HEK293 (cell line): ENCODE measurements at regions not wholly inside any gene's neighbourhood (a gene's known extent, or its start where the extent isn't known, plus 50 kb on each side); places are given as distances from the start of the nearest gene placed in this dataset.

Experiments used
- SP2 ChIP-seq: fragments of 450-650 bp; formaldehyde crosslinking; IDR thresholded peaks from 2 replicates; pipeline ENCODE4 v1.5.1; 2016; ENCODE audit warnings: missing biosample characterization, missing genetic modification characterization
- ZFP41 ChIP-seq: fragments of 450-650 bp; formaldehyde crosslinking; IDR thresholded peaks from 2 replicates; pipeline ENCODE4 v1.5.1; 2016; ENCODE audit warnings: missing biosample characterization, missing genetic modification characterization, borderline replicate concordance
- ZNF16 ChIP-seq: fragments of 450-650 bp; formaldehyde crosslinking; IDR thresholded peaks from 2 replicates; pipeline ENCODE4 v1.5.1; 2016; ENCODE audit warnings: low read depth, missing biosample characterization, missing genetic modification characterization
- ZNF292 ChIP-seq: fragments of 450-650 bp; formaldehyde crosslinking; IDR thresholded peaks from 2 replicates; pipeline ENCODE4 v1.5.1; 2016; ENCODE audit warnings: low read depth, missing biosample characterization, missing genetic modification characterization, borderline replicate concordance
- ZNF521 ChIP-seq: fragments of 450-650 bp; formaldehyde crosslinking; IDR thresholded peaks from 2 replicates; pipeline ENCODE4 v1.5.1; 2017; ENCODE audit warnings: missing biosample characterization, mild to moderate bottlenecking, missing genetic modification characterization
- ZNF677 ChIP-seq: fragments of 450-650 bp; IDR thresholded peaks from 2 replicates; pipeline ENCODE4 v1.5.0; 2018; ENCODE audit warnings: missing biosample characterization, mild to moderate bottlenecking, missing genetic modification characterization, moderate library complexity
- TF ChIP-seq, protein P1 (sequence below): fragments of 450-650 bp; formaldehyde crosslinking; IDR thresholded peaks from 2 replicates; pipeline ENCODE4 v1.5.1; 2016; ENCODE audit warnings: missing biosample characterization, missing genetic modification characterization
- TF ChIP-seq, protein P2 (sequence below): fragments of 450-650 bp; formaldehyde crosslinking; IDR thresholded peaks from 2 replicates; pipeline ENCODE4 v1.5.1; 2016; ENCODE audit warnings: missing biosample characterization, missing genetic modification characterization
- TF ChIP-seq, protein P3 (sequence below): fragments of 450-650 bp; formaldehyde crosslinking; IDR thresholded peaks from 2 replicates; pipeline ENCODE4 v1.5.1; 2016; ENCODE audit warnings: missing biosample characterization, missing genetic modification characterization

DNA sequence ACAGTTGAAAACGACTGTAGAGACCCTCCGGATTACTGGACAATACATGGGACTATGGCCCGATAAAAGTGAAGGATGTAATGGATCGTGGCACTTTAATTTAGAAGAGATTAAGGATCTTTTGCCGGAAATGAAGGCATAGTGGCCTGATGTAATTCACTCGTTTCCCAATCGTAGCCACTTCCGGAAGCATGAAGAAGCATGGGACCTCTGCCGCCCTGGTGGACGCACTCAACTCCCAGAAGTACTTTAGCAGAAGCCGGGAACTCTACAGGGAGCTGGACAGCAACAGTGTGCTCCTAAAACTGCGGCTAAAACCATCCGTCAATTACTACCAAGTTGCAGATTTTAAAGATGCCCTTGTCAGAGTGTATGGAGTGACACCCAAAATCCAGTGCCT lies 59.6 kb upstream of the NUPR2 start:
- TF ChIP-seq, protein P1, sequence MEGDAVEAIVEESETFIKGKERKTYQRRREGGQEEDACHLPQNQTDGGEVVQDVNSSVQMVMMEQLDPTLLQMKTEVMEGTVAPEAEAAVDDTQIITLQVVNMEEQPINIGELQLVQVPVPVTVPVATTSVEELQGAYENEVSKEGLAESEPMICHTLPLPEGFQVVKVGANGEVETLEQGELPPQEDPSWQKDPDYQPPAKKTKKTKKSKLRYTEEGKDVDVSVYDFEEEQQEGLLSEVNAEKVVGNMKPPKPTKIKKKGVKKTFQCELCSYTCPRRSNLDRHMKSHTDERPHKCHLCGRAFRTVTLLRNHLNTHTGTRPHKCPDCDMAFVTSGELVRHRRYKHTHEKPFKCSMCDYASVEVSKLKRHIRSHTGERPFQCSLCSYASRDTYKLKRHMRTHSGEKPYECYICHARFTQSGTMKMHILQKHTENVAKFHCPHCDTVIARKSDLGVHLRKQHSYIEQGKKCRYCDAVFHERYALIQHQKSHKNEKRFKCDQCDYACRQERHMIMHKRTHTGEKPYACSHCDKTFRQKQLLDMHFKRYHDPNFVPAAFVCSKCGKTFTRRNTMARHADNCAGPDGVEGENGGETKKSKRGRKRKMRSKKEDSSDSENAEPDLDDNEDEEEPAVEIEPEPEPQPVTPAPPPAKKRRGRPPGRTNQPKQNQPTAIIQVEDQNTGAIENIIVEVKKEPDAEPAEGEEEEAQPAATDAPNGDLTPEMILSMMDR (tag by site-specific recombination): no peak
- no peak for TF ChIP-seq ZNF292 (tag by site-specific recombination)
- no peak for TF ChIP-seq ZNF521 (tag by site-specific recombination)
- TF ChIP-seq ZNF16 (tag by site-specific recombination): no peak
- TF ChIP-seq, protein P2, sequence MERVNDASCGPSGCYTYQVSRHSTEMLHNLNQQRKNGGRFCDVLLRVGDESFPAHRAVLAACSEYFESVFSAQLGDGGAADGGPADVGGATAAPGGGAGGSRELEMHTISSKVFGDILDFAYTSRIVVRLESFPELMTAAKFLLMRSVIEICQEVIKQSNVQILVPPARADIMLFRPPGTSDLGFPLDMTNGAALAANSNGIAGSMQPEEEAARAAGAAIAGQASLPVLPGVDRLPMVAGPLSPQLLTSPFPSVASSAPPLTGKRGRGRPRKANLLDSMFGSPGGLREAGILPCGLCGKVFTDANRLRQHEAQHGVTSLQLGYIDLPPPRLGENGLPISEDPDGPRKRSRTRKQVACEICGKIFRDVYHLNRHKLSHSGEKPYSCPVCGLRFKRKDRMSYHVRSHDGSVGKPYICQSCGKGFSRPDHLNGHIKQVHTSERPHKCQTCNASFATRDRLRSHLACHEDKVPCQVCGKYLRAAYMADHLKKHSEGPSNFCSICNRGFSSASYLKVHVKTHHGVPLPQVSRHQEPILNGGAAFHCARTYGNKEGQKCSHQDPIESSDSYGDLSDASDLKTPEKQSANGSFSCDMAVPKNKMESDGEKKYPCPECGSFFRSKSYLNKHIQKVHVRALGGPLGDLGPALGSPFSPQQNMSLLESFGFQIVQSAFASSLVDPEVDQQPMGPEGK (tag by site-specific recombination): no peak
- TF ChIP-seq ZFP41 (tag by site-specific recombination): no peak
- no peak for TF ChIP-seq SP2 (tag by site-specific recombination)
- TF ChIP-seq, protein P3, sequence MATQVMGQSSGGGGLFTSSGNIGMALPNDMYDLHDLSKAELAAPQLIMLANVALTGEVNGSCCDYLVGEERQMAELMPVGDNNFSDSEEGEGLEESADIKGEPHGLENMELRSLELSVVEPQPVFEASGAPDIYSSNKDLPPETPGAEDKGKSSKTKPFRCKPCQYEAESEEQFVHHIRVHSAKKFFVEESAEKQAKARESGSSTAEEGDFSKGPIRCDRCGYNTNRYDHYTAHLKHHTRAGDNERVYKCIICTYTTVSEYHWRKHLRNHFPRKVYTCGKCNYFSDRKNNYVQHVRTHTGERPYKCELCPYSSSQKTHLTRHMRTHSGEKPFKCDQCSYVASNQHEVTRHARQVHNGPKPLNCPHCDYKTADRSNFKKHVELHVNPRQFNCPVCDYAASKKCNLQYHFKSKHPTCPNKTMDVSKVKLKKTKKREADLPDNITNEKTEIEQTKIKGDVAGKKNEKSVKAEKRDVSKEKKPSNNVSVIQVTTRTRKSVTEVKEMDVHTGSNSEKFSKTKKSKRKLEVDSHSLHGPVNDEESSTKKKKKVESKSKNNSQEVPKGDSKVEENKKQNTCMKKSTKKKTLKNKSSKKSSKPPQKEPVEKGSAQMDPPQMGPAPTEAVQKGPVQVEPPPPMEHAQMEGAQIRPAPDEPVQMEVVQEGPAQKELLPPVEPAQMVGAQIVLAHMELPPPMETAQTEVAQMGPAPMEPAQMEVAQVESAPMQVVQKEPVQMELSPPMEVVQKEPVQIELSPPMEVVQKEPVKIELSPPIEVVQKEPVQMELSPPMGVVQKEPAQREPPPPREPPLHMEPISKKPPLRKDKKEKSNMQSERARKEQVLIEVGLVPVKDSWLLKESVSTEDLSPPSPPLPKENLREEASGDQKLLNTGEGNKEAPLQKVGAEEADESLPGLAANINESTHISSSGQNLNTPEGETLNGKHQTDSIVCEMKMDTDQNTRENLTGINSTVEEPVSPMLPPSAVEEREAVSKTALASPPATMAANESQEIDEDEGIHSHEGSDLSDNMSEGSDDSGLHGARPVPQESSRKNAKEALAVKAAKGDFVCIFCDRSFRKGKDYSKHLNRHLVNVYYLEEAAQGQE (tag by site-specific recombination): no peak
- no peak for TF ChIP-seq ZNF677
